ENCODE measurements at regions not wholly inside any gene's neighbourhood (a gene's known extent, or its start where the extent isn't known, plus 50 kb on each side); places are given as distances from the start of the nearest gene placed in this dataset.

DNA sequence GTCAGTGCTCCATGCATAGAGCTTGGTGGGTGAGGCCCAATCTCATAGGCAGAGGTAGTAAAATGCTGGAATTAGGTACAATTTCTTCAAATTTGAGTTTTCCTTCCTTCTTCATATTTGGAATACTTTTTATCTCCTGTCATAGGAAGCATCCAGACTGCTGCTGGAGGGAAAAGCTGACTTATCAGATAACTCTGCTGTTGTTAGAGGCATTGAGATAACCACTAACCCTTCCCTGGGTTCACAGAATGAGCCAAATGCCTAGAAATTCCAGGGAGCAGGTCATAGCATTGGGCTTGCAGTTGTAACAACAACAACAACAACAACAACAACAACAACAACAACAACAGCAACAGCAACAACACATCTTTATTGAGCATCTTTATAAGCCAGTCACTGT, 332.7 kb downstream of the PDCD6IP start:
- TF ChIP-seq POLR2A (IDR thresholded peaks at IDR 0.05; ENCODE audit: low read depth, low read length) (no peak), TAF1 (IDR thresholded peaks at IDR 0.05; ENCODE audit: borderline replicate concordance, low read depth, low read length) (no peak), POLR2AphosphoS5 (IDR thresholded peaks at IDR 0.05; ENCODE audit: low read depth, low read length) (no peak)

Measured in GM12892 (cell line).